ENCODE measurements at regions not wholly inside any gene's neighbourhood (a gene's known extent, or its start where the extent isn't known, plus 50 kb on each side); places are given as distances from the start of the nearest gene placed in this dataset.

GRCh38 chr11:134632347-134633119, 220.5 kb upstream of the B3GAT1 start:
- in situ Hi-C loops (cut with HindIII; ENCODE audit: low pct_ligation_motif_present, low pct_unique_long_range_greater_than_20kb, low sequenced_read_pairs): no loop called here
- DNase-seq: no peak

GRCh38 chr11:134630861-134631260, 218.8 kb upstream of the B3GAT1 start:
- in situ Hi-C loops (cut with HindIII; ENCODE audit: low pct_ligation_motif_present, low pct_unique_long_range_greater_than_20kb, low sequenced_read_pairs): no loop called here
- no peak for DNase-seq

- in situ Hi-C loops (cut with HindIII; ENCODE audit: low pct_ligation_motif_present, low pct_unique_long_range_greater_than_20kb, low sequenced_read_pairs): no loop called here
These were observed 216.4 kb upstream of the B3GAT1 start for GRCh38 chr11:134628426-134628825.

DNA sequence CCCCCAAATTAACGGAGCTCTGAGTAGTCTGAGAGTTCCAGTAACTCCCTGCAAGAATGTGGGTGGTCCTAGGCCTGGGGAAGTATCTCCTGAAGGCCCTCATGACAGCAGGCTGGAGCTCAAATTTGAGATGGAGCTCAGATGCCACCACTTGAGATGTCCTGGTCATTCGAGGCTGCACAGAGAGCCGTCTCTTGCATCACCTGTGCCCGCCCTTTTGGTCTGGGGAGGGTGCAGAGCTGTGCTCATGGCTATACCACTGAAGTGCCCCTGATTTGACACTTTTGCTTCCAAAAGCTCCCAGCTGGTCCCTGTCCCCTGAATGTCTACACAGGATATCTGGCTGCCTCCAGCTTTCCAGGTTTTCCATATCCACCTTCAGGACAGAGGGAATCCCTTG, 214.0 kb upstream of the B3GAT1 start:
- in situ Hi-C loops (cut with HindIII; ENCODE audit: low pct_ligation_motif_present, low pct_unique_long_range_greater_than_20kb, low sequenced_read_pairs): no loop called here
- no peak for DNase-seq

More at GRCh38 chr11:134628426-134628825, 216.4 kb upstream of the B3GAT1 start:
- DNase-seq: no peak

DNA sequence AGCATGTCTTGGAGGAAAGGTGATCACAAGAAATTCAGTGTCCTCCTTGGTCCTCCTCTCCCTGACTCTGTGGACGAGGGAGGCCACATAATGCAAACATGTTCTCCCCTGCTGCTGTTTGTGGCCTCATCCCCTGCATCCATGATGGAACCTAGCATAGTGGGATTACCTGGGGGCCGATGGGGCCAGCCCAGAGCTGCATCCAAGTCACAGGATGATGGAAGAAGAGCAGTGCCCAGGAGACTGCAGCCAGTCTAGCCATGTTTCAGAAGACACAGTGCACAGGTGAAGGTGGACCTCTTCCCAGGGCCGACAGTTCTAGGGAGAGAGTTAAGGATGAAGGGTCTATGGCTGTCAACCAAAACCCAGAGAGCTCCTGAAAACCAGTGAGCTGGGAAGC, 213.6 kb upstream of the B3GAT1 start:
- DNase-seq: no peak
- in situ Hi-C loops (cut with HindIII; ENCODE audit: low pct_ligation_motif_present, low pct_unique_long_range_greater_than_20kb, low sequenced_read_pairs): no loop called here

DNA sequence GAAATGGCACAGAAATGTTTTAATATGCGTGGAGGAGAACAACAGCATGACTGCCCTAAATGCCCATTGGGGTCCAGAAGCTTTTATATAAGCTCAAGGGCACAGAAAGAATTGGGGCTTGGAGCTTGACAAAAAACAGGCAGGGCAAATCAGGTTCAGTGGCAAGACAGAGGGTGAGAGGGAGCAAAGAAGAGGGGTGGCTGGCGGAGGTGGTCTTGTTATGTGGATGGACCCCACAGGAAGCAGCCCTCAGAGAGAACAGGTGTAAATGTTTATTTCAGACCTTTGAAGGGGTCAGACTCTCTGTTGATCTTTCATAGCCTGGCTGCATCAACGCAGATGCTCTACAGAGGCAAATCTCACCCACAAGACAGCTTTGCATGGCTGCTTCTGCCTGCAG, 213.1 kb upstream of the B3GAT1 start:
- in situ Hi-C loops (cut with HindIII; ENCODE audit: low pct_ligation_motif_present, low pct_unique_long_range_greater_than_20kb, low sequenced_read_pairs): no loop called here
- no peak for DNase-seq

GRCh38 chr11:134624166-134624920, 212.3 kb upstream of the B3GAT1 start:
- in situ Hi-C loops (cut with HindIII; ENCODE audit: low pct_ligation_motif_present, low pct_unique_long_range_greater_than_20kb, low sequenced_read_pairs): no loop called here

GRCh38 chr11:134623711-134624110, 211.7 kb upstream of the B3GAT1 start:
- in situ Hi-C loops (cut with HindIII; ENCODE audit: low pct_ligation_motif_present, low pct_unique_long_range_greater_than_20kb, low sequenced_read_pairs): no loop called here
- DNase-seq: no peak

More at GRCh38 chr11:134624166-134624920, 212.3 kb upstream of the B3GAT1 start:
- DNase-seq: no peak

DNA sequence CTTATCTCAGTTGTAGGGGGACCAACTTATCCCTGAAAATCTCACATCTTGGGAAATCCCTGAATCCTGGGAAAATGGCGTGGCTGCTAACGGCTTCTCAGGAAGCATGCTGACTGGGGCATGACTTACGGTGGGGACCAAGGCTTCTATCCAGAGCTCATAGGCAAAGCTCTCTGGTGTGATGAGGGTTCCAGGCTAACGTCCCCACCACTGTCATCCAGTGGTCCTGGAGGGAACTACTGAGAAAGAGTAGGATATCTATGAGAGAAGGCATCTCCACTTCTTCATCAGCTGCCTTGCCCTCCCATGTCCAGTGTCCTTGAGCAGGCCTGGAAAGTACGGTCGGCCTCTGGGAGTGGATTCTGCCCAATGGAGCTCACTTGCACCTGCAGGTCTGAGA, 210.4 kb upstream of the B3GAT1 start:
- no peak for DNase-seq
- in situ Hi-C loops (cut with HindIII; ENCODE audit: low pct_ligation_motif_present, low pct_unique_long_range_greater_than_20kb, low sequenced_read_pairs): no loop called here

GRCh38 chr11:134617360-134617759, 205.3 kb upstream of the B3GAT1 start:
- in situ Hi-C loops (cut with HindIII; ENCODE audit: low pct_ligation_motif_present, low pct_unique_long_range_greater_than_20kb, low sequenced_read_pairs): no loop called here
- DNase-seq: no peak

DNA sequence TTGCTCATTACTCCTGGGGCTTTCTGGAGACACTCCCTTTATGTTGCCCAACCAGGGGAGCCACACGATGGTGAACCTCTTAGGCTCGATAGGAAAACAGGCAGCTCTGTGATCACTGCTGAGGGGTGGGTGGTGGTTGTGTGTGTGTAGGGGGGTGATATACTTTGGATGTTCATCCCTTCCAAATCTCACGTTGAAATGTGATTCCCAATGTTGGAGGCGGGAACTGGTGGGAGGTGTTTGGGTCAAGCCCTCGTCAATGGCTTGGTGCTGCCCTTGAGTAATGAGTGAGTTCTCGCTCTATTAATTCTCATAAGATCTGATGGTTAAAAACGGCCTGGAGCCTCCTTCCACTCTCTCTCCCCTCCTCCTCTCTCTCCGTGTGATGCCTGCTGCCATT, 204.0 kb upstream of the B3GAT1 start:
- in situ Hi-C loops (cut with HindIII; ENCODE audit: low pct_ligation_motif_present, low pct_unique_long_range_greater_than_20kb, low sequenced_read_pairs): no loop called here
- no peak for DNase-seq

- no peak for DNase-seq
- in situ Hi-C loops (cut with HindIII; ENCODE audit: low pct_ligation_motif_present, low pct_unique_long_range_greater_than_20kb, low sequenced_read_pairs): no loop called here
These were observed 203.1 kb upstream of the B3GAT1 start for GRCh38 chr11:134615041-134615615.

- no peak for DNase-seq
- in situ Hi-C loops (cut with HindIII; ENCODE audit: low pct_ligation_motif_present, low pct_unique_long_range_greater_than_20kb, low sequenced_read_pairs): no loop called here
These were observed 202.1 kb upstream of the B3GAT1 start for GRCh38 chr11:134614141-134614540.

DNA sequence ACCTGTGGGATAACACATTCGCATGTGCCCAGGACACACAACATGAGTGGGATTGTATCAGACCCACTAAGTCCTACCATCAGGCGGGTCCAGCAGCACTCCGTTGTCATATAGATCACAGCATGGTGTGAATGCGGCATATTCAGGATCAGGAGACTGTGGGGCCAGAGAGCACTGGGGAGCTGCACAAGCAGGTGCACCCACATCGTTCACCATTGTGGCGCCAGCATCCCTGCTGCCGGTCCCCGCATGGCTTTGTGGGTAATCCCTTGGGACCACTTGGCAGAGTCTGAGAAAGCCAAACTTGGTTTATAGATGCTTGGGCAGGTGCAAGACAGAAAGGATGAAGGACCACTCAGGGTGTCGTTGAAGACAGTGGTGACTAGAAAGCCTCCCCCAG, 201.6 kb upstream of the B3GAT1 start:
- no peak for DNase-seq
- in situ Hi-C loops (cut with HindIII; ENCODE audit: low pct_ligation_motif_present, low pct_unique_long_range_greater_than_20kb, low sequenced_read_pairs): no loop called here

- in situ Hi-C loops (cut with HindIII; ENCODE audit: low pct_ligation_motif_present, low pct_unique_long_range_greater_than_20kb, low sequenced_read_pairs): no loop called here
- DNase-seq: no peak
These were observed 200.3 kb upstream of the B3GAT1 start for GRCh38 chr11:134612140-134613030.

- no peak for DNase-seq
- in situ Hi-C loops (cut with HindIII; ENCODE audit: low pct_ligation_motif_present, low pct_unique_long_range_greater_than_20kb, low sequenced_read_pairs): no loop called here
These were observed 199.5 kb upstream of the B3GAT1 start for GRCh38 chr11:134611537-134611936.

GRCh38 chr11:134610116-134610910, 198.3 kb upstream of the B3GAT1 start:
- in situ Hi-C loops (cut with HindIII; ENCODE audit: low pct_ligation_motif_present, low pct_unique_long_range_greater_than_20kb, low sequenced_read_pairs): no loop called here
- no peak for DNase-seq
